PC-3 (cell line): ENCODE measurements at regions not wholly inside any gene's neighbourhood (a gene's known extent, or its start where the extent isn't known, plus 50 kb on each side); places are given as distances from the start of the nearest gene placed in this dataset.

Experiments
- ATAC-seq: fragments of 200-7000 bp; cut with Tn5 transposase; 2 replicates; pipeline ENCODE4 v1.9.1; 2020; ENCODE audit warnings: mild to moderate bottlenecking, moderate library complexity
- BruUV-seq: library from RNA; stranded (reverse); fragments of 400-500 nt; replicated peaks from 2 replicates; lab custom pipeline; 2021; lab: Mats Ljungman, UMichigan
- CTCF ChIA-PET: fragments of 300-600 bp; sonication (Branson Sonifier 250); formaldehyde crosslinking; loops from one replicate; lab custom pipeline; 2022; ENCODE audit warnings: antibody characterized with exemption; lab: Charles Lee
- POLR2A ChIA-PET: fragments of 300-600 bp; sonication (Branson Sonifier 250); formaldehyde crosslinking; loops from one replicate; lab custom pipeline; 2022; ENCODE audit warnings: antibody characterized with exemption; ENCODE audit not compliant: unreplicated experiment; lab: Charles Lee
- DNase-seq: peaks from one replicate; pipeline ENCODE4 v3.0.0-alpha.2; 2015
- H2AFZ ChIP-seq: fragments of 300-600 bp; sonication (generic); 2 replicates; pipeline ENCODE4 v1.6.0; 2016; ENCODE audit warnings: antibody characterized with exemption, low read length
- H3F3A ChIP-seq: fragments of 300-600 bp; sonication (generic); one replicate; pipeline ENCODE4 v1.6.0; 2017; ENCODE audit warnings: antibody characterized with exemption, low read length, control low read depth, mild to moderate bottlenecking; ENCODE audit not compliant: unreplicated experiment
- H3K27ac ChIP-seq: fragments of 300-600 bp; sonication (generic); 2 replicates; pipeline ENCODE4 v1.5.1; 2016; ENCODE audit warnings: mild to moderate bottlenecking, low read length
- H3K27me3 ChIP-seq: fragments of 300-600 bp; sonication (generic); 2 replicates; pipeline ENCODE4 v1.6.1; 2016; ENCODE audit warnings: low read length, mixed read lengths
- H3K36me3 ChIP-seq: fragments of 300-600 bp; sonication (generic); 2 replicates; pipeline ENCODE4 v1.6.1; 2016; ENCODE audit warnings: low read depth, mixed run types, low read length, mixed read lengths
- H3K4me1 ChIP-seq: fragments of 300-600 bp; sonication (generic); 2 replicates; pipeline ENCODE4 v1.5.1; 2016; ENCODE audit warnings: low read length; ENCODE audit not compliant: insufficient read depth
- H3K4me2 ChIP-seq: fragments of 300-600 bp; sonication (generic); 2 replicates; pipeline ENCODE4 v1.6.0; 2016; ENCODE audit warnings: low read length
- H3K4me3 ChIP-seq: fragments of 300-600 bp; sonication (generic); 2 replicates; pipeline ENCODE4 v1.5.1; 2016; ENCODE audit warnings: mild to moderate bottlenecking, low read length, mixed read lengths
- H3K79me2 ChIP-seq: fragments of 300-600 bp; sonication (generic); 2 replicates; pipeline ENCODE4 v1.6.1; 2017; ENCODE audit warnings: low read length, mixed read lengths
- H3K9ac ChIP-seq: fragments of 300-600 bp; sonication (generic); 2 replicates; pipeline ENCODE4 v1.6.0; 2016; ENCODE audit warnings: mild to moderate bottlenecking, low read length
- H3K9me2 ChIP-seq: fragments of 300-600 bp; sonication (generic); replicated peaks from 2 replicates; pipeline ENCODE4 v1.6.1; 2016; ENCODE audit warnings: mixed run types, low read length, mixed read lengths
- H3K9me3 ChIP-seq: fragments of 300-600 bp; sonication (generic); 2 replicates; pipeline ENCODE4 v1.6.1; 2016; ENCODE audit warnings: low read length, mixed read lengths
- H4K20me1 ChIP-seq: fragments of 300-600 bp; sonication (generic); 2 replicates; pipeline ENCODE4 v1.6.1; 2016; ENCODE audit warnings: low read length, mixed read lengths
- EZH2 ChIP-seq: fragments of 300-600 bp; sonication (generic); IDR thresholded peaks from one replicate; pipeline ENCODE4 v1.6.1; 2017; ENCODE audit warnings: antibody characterized with exemption, mild to moderate bottlenecking, low read length; ENCODE audit not compliant: unreplicated experiment
- EZH2phosphoT487 ChIP-seq: fragments of 300-600 bp; sonication (generic); IDR thresholded peaks from 2 replicates; pipeline ENCODE4 v1.6.1; 2018; ENCODE audit warnings: mild to moderate bottlenecking, antibody characterized with exemption, low read length, borderline replicate concordance
- intact Hi-C: fragments of 100-400 bp; cut with micrococcal nuclease; formaldehyde crosslinking; loops from 2 replicates; pipeline ENCODE4 v1.9.0; 2023
- TF ChIP-seq, protein P1 (sequence below): fragments of 300-600 bp; sonication (generic); conservative IDR thresholded peaks from 2 replicates; pipeline ENCODE4 v1.5.1; 2017; ENCODE audit warnings: antibody characterized with exemption, low read depth, mild to moderate bottlenecking, low read length

DNA sequence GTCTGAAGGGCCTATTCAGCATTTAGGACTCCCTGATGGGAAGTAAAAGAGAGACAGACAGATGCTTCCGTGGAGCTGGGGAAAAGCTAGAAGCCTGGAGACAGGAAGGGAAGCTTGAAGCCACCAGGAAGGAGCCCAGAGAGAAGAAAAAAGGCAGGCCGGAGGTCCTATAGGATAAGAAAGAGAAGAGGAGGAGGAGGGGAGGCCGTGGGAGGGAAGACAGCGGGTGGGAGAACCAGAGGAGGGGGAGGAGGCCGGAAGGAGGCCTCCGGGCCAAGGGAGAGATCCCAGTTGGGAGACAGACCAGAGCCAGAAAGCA lies 107.1 kb upstream of the PKDCC start:
- BruUV-seq = no TSS peak
- no peaks in the 10 kb centered on the region for H3F3A ChIP-seq
- no peak overlapping the region for H3K9ac ChIP-seq
- no peaks in the 10 kb centered on the region for H3K9me3 ChIP-seq
- peaks cover 20% of the 10 kb centered on the region for H3K4me1 ChIP-seq
- ChIA-PET POLR2A (interaction anchor here (0.7 kb wide), 1 partner anchor 67 kb away, joined by 3 read pairs; no protein-coding TSS in a partner anchor), CTCF (no interaction called here)
- TF ChIP-seq, protein P1, sequence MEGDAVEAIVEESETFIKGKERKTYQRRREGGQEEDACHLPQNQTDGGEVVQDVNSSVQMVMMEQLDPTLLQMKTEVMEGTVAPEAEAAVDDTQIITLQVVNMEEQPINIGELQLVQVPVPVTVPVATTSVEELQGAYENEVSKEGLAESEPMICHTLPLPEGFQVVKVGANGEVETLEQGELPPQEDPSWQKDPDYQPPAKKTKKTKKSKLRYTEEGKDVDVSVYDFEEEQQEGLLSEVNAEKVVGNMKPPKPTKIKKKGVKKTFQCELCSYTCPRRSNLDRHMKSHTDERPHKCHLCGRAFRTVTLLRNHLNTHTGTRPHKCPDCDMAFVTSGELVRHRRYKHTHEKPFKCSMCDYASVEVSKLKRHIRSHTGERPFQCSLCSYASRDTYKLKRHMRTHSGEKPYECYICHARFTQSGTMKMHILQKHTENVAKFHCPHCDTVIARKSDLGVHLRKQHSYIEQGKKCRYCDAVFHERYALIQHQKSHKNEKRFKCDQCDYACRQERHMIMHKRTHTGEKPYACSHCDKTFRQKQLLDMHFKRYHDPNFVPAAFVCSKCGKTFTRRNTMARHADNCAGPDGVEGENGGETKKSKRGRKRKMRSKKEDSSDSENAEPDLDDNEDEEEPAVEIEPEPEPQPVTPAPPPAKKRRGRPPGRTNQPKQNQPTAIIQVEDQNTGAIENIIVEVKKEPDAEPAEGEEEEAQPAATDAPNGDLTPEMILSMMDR = no peak
- TF ChIP-seq EZH2phosphoT487 (no peak), EZH2 (no peak)
- no peak overlapping the region for H3K4me2 ChIP-seq
- 0 out of 2 replicates have a peak, but pooled peaks cover 5% of the 10 kb centered on the region for H3K9me2 ChIP-seq
- no peak overlapping the region for H3K27ac ChIP-seq
- no peak overlapping the region for H2AFZ ChIP-seq
- ATAC-seq = no peak
- intact Hi-C loops = no loop called here
- no peaks in the 10 kb centered on the region for H4K20me1 ChIP-seq
- no peak overlapping the region for H3K4me3 ChIP-seq
- no peaks in the 10 kb centered on the region for H3K36me3 ChIP-seq
- no peaks in the 10 kb centered on the region for H3K79me2 ChIP-seq
- no peaks in the 10 kb centered on the region for H3K27me3 ChIP-seq
- no peak for DNase-seq

DNA sequence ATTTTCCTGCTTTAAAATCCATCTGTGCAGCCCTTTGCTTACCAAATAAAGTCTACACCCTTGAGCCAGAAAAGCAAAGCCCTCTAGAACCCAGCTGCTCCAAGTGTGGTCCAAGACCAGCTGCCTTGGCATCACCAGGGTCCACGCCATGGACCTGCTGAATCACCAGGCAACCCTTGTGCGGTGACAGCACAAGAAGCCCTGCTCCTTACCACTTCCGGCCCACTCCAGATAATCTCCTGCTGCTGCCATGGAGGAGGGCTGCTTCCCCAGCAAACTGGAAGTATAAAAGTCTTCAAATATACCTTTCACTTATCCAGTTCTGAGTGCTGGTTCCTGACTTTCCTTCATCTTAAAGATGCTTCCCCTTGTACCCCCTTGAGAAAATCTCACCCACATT lies 106.0 kb upstream of the PKDCC start:
- TF ChIP-seq, protein P1 = no peak
- TF ChIP-seq EZH2phosphoT487 (no peak), EZH2 (no peak)
- Histone ChIP-seq H3K9me2 (0 out of 2 replicates have a peak, but pooled peaks cover 5% of the 10 kb centered on the region), H3K9me3 (no peaks in the 10 kb centered on the region), H3K27me3 (no peaks in the 10 kb centered on the region), H3K36me3 (no peaks in the 10 kb centered on the region), H4K20me1 (no peaks in the 10 kb centered on the region), H3F3A (no peaks in the 10 kb centered on the region), H2AFZ (no peak overlapping the region), H3K27ac (no peak overlapping the region), H3K9ac (no peak overlapping the region), H3K4me1 (peaks cover 20% of the 10 kb centered on the region), H3K79me2 (no peaks in the 10 kb centered on the region), H3K4me2 (no peak overlapping the region), H3K4me3 (no peak overlapping the region)
- POLR2A ChIA-PET = no interaction called here
- no TSS peak for BruUV-seq
- ATAC-seq (no peak), DNase-seq (no peak)
- intact Hi-C loops = no loop called here
- CTCF ChIA-PET = no interaction called here

DNA sequence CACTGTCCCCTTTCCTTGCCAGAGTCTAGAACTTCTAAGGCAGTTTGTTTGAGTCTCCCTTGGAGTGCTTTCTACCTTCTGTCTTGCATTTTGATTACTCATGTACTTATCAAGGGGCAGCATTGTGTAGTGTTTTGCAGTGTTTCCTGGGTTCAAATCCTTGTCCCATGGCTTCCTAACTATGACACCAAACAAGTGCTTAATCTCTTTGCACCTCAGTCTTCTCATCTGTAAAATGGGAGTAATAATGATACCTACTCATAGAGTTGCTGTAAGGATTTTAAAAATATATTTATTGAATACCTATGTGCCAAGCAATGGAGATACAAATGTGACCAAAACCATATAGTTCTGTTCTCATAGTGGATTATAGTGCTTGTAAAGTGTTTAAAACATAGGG lies 105.5 kb upstream of the PKDCC start:
- H3K36me3 ChIP-seq = no peaks in the 10 kb centered on the region
- 0 out of 2 replicates have a peak, but pooled peaks cover 5% of the 10 kb centered on the region for H3K9me2 ChIP-seq
- H3K79me2 ChIP-seq = no peaks in the 10 kb centered on the region
- no peak for ATAC-seq
- H3K27me3 ChIP-seq = no peaks in the 10 kb centered on the region
- no peak overlapping the region for H2AFZ ChIP-seq
- H3K27ac ChIP-seq = no peak overlapping the region
- H3K9ac ChIP-seq = no peak overlapping the region
- DNase-seq = no peak
- intact Hi-C loops = no loop called here
- no TSS peak for BruUV-seq
- no peak overlapping the region for H3K4me2 ChIP-seq
- CTCF ChIA-PET = no interaction called here
- no peak overlapping the region for H3K4me3 ChIP-seq
- POLR2A ChIA-PET = no interaction called here
- H3K9me3 ChIP-seq = no peaks in the 10 kb centered on the region
- no peaks in the 10 kb centered on the region for H3F3A ChIP-seq
- H4K20me1 ChIP-seq = no peaks in the 10 kb centered on the region
- H3K4me1 ChIP-seq = peaks cover 19% of the 10 kb centered on the region
- no peak for TF ChIP-seq EZH2
- no peak for TF ChIP-seq EZH2phosphoT487
- TF ChIP-seq, protein P1 = no peak
